ENCODE measurements at regions not wholly inside any gene's neighbourhood (a gene's known extent, or its start where the extent isn't known, plus 50 kb on each side); places are given as distances from the start of the nearest gene placed in this dataset.
"Not testable (repeated sequence)": the region's sequence is repeated elsewhere in the genome, so short reads cannot be mapped to it uniquely, and the experiment has no call there.

DNA sequence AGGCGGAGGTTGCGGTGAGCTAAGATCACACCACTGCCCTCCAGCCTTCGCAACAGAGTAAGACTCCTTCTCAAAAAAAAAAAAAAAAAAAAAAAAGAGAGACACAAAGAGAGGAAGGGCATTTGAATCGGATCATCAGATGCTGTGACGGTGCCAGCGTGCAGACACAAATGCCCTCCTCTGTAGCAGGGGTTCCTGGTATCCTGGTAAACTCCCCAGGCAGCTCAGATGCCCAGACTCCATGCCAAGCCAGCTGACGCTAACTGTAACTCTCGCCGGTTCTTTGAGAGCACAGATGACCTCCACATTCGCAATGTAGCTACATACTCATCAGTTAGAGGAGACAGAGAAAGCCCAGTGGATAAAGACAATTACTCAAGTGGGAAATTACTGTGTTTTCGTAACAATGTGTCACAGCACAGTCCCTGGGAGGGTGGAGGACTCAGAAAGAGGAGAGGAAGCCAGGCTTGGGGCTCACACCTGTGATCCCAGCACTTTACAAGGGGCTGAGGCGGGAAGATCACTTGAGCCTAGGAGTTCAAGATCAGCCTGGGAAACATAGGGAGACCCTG is 153.1 kb downstream of the BRD1 start:
- DNase-seq, result no peak

DNA sequence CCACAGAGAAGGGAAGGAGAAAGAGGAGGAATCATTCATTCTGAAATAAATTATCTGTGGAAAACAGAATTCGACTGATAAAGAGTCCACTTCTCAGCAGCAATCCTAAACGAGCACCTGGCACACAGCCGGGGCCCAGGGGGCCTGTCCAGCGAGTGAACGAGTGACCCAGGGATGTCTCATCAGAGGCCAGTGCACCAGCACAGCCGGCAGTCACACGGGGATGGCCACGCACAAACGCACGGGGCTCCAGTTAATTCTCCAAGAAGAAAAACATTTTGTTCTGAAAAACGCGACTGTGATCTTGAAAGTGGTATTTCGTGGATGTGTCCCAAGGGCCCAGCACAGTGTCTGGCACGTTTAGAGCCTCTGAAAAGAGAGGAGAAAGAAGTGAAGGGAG is 154.6 kb downstream of the BRD1 start:
- no peak for DNase-seq

- no peak for DNase-seq
Measured at GRCh38 chr22:49672014-49672516, 155.6 kb downstream of the BRD1 start.

DNA sequence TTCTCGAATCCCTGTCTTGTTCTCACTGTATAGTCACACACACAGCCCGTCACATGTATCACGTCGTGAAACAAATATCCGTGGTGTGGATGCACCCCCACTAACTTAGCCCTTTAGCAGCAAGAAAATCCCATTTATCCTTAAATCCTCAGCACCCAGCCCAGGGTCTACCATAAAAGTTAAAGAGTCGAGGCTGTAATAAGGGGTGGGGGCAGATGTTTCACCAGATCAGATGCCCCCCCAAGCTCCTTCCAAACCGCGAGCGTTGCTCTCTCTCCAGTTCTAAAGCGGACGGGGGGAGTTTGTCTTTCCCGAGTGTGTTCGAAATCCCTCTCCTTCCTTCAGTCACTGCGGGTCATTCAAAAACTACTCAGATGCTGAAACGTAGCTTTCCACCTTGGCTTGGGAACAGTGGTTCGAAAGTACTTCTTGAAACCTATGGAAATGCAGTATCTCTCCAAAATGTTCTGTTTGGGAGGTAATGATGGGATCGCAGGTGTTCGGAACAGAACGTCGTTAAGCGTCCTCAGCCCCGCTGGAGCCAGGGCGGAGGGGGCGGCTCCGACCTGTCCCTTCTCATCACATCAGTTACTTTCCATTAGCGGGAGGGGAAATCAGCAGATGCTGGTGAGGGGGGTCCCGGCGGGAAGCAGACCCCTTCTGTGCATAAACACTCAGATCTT is 156.2 kb downstream of the BRD1 start:
- no peak for DNase-seq

GRCh38 chr22:49670456-49671330 is 157.0 kb downstream of the BRD1 start:
- DNase-seq, result no peak

- DNase-seq, result not testable (repeated sequence)
Measured at GRCh38 chr22:49669969-49670455, 157.7 kb downstream of the BRD1 start.

DNA sequence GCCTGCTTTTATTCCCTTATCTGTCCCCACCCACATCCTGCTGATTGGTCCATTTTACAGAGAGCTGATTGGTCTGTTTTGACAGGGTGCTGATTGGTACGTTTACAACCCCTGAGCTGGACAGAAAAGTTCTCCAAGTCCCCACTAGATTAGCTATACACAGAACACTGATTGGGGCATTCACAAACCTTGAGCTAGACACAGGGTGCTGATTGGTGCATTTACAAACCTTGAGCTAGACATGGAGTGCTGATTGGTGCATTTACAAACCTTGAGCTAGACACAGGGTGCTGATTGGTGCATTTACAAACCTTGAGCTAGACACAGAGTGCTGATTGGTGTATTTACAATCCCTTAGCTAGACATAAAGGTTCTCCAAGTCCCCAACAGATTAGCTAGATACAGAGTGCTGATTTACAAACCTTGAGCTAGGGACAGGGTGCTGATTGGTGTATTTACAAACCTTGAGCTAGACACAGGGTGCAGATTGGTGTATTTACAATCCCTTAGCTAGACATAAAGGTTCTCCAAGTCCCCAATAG is 158.2 kb downstream of the BRD1 start:
- DNase-seq, result not testable (repeated sequence)

GRCh38 chr22:49668402-49668801 is 159.3 kb downstream of the BRD1 start:
- no peak for DNase-seq

GRCh38 chr22:49667236-49667635 is 160.4 kb downstream of the BRD1 start:
- no peak for DNase-seq

GRCh38 chr22:49666146-49666809 is 161.4 kb downstream of the BRD1 start:
- DNase-seq, result no peak

GRCh38 chr22:49664891-49665290 is 162.8 kb downstream of the BRD1 start:
- DNase-seq, result no peak

DNA sequence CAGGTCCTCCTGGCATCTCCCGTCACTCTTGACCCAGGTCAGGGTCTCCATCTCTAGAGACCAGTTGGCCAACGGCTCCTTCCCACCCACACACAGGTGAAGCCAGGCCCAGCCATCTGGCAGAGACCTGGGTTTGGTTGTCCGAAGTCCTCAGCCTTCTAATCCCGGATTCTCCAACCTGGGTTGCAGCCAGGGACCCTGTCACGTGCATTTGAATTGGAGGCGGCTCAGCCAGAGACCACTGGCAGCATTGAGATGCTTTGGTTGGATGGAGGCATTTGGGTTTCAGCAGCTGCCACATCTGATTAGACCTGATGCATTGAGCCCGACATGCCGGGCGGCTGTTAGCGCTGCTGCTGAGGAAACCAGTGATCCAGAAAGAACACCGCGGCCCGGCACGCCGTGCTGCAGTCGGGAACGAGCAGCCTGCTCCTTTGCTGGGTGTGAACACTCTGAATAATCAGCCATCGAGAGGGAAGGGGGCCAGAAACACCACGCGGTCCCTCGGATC is 163.2 kb downstream of the BRD1 start:
- no peak for DNase-seq

DNA sequence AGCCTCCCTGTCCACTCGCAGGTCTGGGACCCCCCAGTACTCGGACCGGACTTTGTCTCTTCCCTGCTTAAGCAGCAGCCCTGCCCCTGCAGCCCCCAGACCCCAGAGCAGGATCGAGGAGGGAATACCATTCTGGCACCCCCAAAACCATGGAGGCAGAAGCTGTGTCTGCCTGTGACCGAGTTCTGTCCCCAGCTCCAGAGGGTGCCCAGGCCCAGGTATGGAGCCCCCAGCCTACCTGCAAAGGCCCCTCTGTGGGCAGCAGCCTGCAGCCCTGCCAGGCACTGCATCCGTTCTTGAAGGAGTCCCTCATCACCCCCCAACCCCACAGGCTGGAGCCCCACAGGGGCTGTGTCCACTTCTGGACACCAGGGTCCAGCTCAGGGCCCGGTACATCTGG is 163.8 kb downstream of the BRD1 start:
- no peak for DNase-seq

DNA sequence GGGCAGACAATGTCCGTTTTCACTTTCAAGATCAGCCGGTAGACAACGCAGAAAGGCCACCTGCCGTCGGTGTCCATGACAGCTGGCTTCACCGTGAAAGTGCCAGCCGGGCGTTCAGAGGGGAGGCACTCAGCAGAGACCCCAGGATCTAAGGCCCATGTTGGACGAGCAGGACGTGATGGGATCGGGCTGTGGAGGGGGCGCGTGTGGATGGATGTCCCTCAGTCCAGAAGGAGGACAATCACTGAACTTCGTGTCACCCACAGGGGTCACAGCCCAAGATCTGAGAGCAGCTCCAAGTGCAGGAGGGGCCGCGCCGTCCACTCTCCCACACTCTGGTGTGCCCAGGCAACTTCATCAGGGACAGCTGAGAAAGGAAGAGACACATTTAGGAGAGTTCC is 164.4 kb downstream of the BRD1 start:
- no peak for DNase-seq

- DNase-seq, result no peak
Measured at GRCh38 chr22:49662681-49663080, 165.0 kb downstream of the BRD1 start.

- no peak for DNase-seq
Measured at GRCh38 chr22:49660794-49661781, 166.6 kb downstream of the BRD1 start.

- DNase-seq, result no peak
Measured at GRCh38 chr22:49660321-49660720, 167.4 kb downstream of the BRD1 start.

GRCh38 chr22:49659924-49660315 is 167.8 kb downstream of the BRD1 start:
- no peak for DNase-seq

DNA sequence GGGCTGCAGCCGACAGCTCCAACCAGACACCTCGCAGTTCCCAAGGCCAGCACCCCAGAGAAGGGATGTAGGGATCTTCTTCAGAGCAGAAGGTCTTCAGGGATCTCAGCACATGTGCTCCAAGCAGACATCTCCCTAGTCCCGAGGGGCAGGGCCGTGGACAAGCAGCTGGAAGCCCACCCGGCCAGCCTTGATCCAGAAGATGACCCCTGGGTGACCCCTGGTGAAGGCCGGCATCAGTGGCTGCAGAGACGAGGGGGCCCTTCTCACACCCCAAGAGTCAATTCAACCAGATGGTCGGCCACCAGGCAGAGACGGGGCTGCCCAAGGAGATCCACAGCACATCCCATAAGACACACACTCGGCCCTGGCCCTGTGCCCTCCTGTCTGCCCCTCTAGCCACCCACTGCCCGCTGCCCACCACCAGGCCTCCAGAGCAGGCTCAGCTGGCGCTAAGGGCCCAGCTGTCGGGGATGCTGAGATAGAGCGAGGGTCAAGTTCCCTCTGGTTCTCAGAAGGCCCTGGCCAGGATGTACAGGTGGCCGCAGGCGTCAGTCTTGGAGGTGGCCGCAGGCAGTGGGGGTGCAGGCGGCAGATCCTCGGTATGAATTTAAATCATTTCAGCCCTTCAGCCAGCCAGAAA is 168.3 kb downstream of the BRD1 start:
- no peak for DNase-seq

DNA sequence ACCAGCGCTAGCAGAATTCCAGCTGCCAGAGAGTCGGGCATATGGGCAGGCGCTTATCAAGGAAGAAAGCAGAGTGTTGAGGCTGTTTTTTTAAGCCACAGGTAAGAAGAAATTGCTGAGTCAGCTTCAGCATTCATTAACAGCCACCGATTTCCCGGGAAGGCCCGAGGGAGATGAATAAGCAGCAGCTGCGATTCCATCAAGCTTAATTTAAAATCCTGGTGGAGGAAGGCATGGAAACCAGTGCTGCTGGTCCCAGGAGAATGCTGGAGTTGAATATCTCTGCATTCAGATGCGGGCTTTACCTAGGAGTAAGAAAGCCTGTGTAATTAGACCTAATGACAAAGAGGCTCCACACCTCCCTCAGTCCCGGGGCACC is 168.8 kb downstream of the BRD1 start:
- DNase-seq, result no peak
